Mammary epithelial cell (primary cell): ENCODE measurements at regions not wholly inside any gene's neighbourhood (a gene's known extent, or its start where the extent isn't known, plus 50 kb on each side); places are given as distances from the start of the nearest gene placed in this dataset.
"Not testable (repeated sequence)": the region's sequence is repeated elsewhere in the genome, so short reads cannot be mapped to it uniquely, and the experiment has no call there.

Experiments used
- CTCF ChIP-seq, 2 donors: IDR thresholded peaks in 1 of 2; conservative IDR thresholded peaks in 1 of 2; 2 replicates each; pipeline ENCODE4 v1.5.1; 2011 to 2012; ENCODE audit warnings: inconsistent platforms in 2 of 2, low read length in 2 of 2, mild to moderate bottlenecking in 2 of 2, control low read depth in 1 of 2, low read depth in 1 of 2; ENCODE audit not compliant: insufficient read depth in 1 of 2; ENCODE audit errors: extremely low read depth in 1 of 2
- EZH2 ChIP-seq: IDR thresholded peaks from 2 replicates; pipeline ENCODE4 v1.6.1; 2012; ENCODE audit warnings: low read length, inconsistent platforms, borderline replicate concordance

GRCh38 chr9:62952840-62953239, 1763.0 kb downstream of the SPATA31A7 start:
- not testable (repeated sequence) for TF ChIP-seq CTCF (conservative IDR thresholded peaks at IDR 0.05 in 1 of 2, IDR thresholded peaks at IDR 0.05 in 1 of 2; ENCODE audit: extremely low read depth in 1 of 2, insufficient read depth in 1 of 2, low read depth in 1 of 2, low read length in 2 of 2); EZH2
